ENCODE measurements at regions not wholly inside any gene's neighbourhood (a gene's known extent, or its start where the extent isn't known, plus 50 kb on each side); places are given as distances from the start of the nearest gene placed in this dataset.

DNA sequence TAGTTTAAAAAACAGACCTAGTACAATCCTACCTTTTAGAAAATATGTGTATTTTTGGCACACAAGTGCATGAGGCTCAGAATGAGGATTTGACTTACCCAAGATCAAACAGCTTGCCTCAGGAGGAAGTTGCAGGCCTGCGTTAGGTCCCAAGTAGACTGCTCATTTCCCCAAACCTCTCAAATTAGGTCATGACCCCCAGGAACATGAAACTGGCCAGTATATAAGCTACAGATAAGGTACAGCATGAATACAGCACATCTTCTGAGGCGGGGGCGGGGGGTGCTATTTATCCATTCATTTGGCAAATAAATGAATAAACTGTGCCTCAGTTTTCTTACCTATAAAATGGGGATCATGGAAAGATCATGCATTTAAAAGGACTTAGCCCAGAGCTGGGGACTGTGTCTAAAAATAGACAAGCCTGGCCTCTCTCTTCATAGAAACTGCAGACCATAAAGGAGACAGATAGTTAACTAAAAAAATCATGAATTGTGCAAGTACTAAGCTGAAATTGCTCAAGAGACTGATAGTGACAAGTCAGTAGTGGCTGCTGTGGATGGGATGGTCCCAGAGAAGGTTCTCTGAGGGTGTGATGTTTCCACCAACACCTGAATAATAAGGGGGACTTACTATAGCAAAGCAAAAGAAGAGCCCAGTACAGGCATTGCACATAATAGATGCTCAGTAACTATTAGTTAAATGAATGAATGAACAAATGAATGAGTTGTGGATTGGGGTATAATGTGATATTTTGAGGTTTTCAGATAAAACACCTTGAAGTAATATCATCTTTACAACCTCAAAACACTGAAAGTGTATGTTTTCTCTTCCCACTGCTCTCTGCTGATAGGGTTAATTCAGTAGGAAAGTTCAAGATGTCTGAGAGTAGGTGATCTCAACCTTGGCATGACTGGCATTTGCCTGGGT, 258.5 kb upstream of the PROK2 start:
- Histone ChIP-seq H3K9me3 (ENCODE audit: control insufficient read depth, insufficient read depth, low read length) (no peaks in the 10 kb centered on the region), H3K4me1 (ENCODE audit: control insufficient read depth, insufficient read depth, low read length) (no peaks in the 10 kb centered on the region), H3K27me3 (ENCODE audit: control insufficient read depth, insufficient read depth, low read length) (no peaks in the 10 kb centered on the region), H3K27ac (ENCODE audit: low read length) (no peak overlapping the region), H3K4me3 (ENCODE audit: low read length) (no peak overlapping the region), H3K36me3 (ENCODE audit: control insufficient read depth, insufficient read depth, low read length) (no peaks in the 10 kb centered on the region)
- TF ChIP-seq, protein P1, sequence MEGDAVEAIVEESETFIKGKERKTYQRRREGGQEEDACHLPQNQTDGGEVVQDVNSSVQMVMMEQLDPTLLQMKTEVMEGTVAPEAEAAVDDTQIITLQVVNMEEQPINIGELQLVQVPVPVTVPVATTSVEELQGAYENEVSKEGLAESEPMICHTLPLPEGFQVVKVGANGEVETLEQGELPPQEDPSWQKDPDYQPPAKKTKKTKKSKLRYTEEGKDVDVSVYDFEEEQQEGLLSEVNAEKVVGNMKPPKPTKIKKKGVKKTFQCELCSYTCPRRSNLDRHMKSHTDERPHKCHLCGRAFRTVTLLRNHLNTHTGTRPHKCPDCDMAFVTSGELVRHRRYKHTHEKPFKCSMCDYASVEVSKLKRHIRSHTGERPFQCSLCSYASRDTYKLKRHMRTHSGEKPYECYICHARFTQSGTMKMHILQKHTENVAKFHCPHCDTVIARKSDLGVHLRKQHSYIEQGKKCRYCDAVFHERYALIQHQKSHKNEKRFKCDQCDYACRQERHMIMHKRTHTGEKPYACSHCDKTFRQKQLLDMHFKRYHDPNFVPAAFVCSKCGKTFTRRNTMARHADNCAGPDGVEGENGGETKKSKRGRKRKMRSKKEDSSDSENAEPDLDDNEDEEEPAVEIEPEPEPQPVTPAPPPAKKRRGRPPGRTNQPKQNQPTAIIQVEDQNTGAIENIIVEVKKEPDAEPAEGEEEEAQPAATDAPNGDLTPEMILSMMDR (IDR thresholded peaks at IDR 0.05): no peak
- no peak for ATAC-seq
- WGBS (ENCODE audit: insufficient coverage): 65% methylated on average over 3 of the region's 3 CpGs
- H3K9me3 Mint-ChIP-seq: no peaks in the 10 kb centered on the region
- no peak for DNase-seq
- H3K27ac Mint-ChIP-seq: no peak overlapping the region
- H3K4me1 Mint-ChIP-seq: no peaks in the 10 kb centered on the region
- H3K27me3 Mint-ChIP-seq (ENCODE audit: low read depth in 2 of 2): peaks cover 5 to 9% of the 10 kb centered on the region in 2 donors
- H3K4me3 Mint-ChIP-seq: no peak overlapping the region
- intact Hi-C loops (cut with micrococcal nuclease): no loop called here
- H3K36me3 Mint-ChIP-seq: no peaks in the 10 kb centered on the region

DNA sequence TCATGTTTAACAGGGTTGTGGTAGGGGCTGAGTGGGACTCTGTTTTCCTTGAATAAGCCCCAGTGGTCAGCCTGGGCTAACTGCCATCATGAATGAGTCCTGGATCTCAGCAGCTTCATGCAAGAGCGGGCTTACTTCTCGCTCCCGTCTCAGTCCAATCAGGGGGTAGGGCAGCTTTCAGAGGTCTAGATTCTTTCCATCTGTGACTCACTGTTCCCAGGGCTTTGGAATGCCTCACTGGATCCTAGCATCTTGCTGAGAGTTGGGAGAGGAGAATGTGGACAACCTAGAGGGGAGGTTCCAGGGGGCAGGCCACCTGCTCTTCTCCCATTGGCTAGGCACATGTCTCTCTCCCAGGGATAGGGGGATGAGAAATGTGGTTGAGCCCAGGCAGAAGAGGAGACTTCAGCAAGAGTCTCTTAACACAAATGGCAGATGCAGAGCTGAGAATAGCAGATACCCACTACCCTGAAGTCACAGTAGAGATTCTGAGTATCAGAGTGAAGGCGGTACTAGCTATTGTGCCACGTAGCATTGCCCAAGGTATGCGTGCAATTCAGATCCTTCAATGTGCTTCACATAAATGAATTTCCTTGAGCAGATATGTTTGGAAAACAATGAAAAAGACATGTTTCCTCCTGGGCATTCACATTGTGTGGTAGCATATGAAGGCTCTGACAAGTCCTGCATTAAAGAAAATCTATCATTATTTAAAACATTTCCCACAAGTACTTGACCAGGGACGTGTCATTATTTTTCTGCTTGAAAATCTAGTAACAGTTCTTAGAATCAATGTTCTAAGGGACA, 257.7 kb upstream of the PROK2 start:
- no peaks in the 10 kb centered on the region for H3K9me3 Mint-ChIP-seq
- peaks cover 10 to 18% of the 10 kb centered on the region in 2 donors for H3K27me3 Mint-ChIP-seq (ENCODE audit: low read depth in 2 of 2)
- no peak for DNase-seq
- no peaks in the 10 kb centered on the region for H3K36me3 Mint-ChIP-seq
- TF ChIP-seq, protein P1 (IDR thresholded peaks at IDR 0.05): no peak
- H3K4me1 Mint-ChIP-seq: no peaks in the 10 kb centered on the region
- Histone ChIP-seq H3K4me3 (ENCODE audit: low read length) (no peak overlapping the region), H3K9me3 (ENCODE audit: control insufficient read depth, insufficient read depth, low read length) (no peaks in the 10 kb centered on the region), H3K27ac (ENCODE audit: low read length) (no peak overlapping the region), H3K36me3 (ENCODE audit: control insufficient read depth, insufficient read depth, low read length) (no peaks in the 10 kb centered on the region), H3K4me1 (ENCODE audit: control insufficient read depth, insufficient read depth, low read length) (no peaks in the 10 kb centered on the region), H3K27me3 (ENCODE audit: control insufficient read depth, insufficient read depth, low read length) (no peaks in the 10 kb centered on the region)
- WGBS (ENCODE audit: insufficient coverage): 88% methylated on average over 7 of the region's 7 CpGs
- H3K4me3 Mint-ChIP-seq: no peak overlapping the region
- intact Hi-C loops (cut with micrococcal nuclease): no loop called here
- no peak for ATAC-seq
- H3K27ac Mint-ChIP-seq: no peak overlapping the region

DNA sequence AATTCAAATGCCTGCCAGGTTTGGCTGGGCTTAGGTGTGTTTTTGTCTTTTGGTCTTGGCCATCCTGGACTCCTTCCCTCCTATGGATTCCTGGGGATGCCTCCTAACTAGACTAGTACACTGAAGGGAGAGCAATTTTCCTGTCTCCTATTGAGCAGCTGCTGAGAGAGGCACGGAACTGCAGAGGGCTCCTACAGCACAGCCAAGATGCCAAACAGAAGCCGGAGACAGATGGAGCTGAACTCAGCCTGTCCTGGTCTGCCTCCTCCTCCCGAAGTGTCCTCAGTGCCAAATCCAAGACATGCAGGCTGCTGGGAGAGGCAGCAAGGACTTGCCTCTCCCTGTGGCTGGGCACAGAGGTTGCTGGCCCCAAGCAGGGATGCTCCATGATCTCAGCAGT, 256.6 kb upstream of the PROK2 start:
- TF ChIP-seq, protein P1 (IDR thresholded peaks at IDR 0.05): no peak
- H3K27ac Mint-ChIP-seq: no peak overlapping the region
- peaks cover 3% of the 10 kb centered on the region in 2 donors for H3K9me3 Mint-ChIP-seq
- intact Hi-C loops (cut with micrococcal nuclease): no loop called here
- H3K36me3 ChIP-seq (ENCODE audit: control insufficient read depth, insufficient read depth, low read length): no peaks in the 10 kb centered on the region
- H3K4me3 Mint-ChIP-seq: no peak overlapping the region
- 61% methylated on average over 3 of the region's 3 CpGs for WGBS (ENCODE audit: insufficient coverage)
- H3K4me1 Mint-ChIP-seq: no peaks in the 10 kb centered on the region
- ATAC-seq: no peak
- peaks cover 14 to 22% of the 10 kb centered on the region in 2 donors for H3K27me3 Mint-ChIP-seq (ENCODE audit: low read depth in 2 of 2)
- H3K9me3 ChIP-seq (ENCODE audit: control insufficient read depth, insufficient read depth, low read length): no peaks in the 10 kb centered on the region
- no peak for DNase-seq
- no peaks in the 10 kb centered on the region for H3K4me1 ChIP-seq (ENCODE audit: control insufficient read depth, insufficient read depth, low read length)
- no peaks in the 10 kb centered on the region for H3K27me3 ChIP-seq (ENCODE audit: control insufficient read depth, insufficient read depth, low read length)
- H3K4me3 ChIP-seq (ENCODE audit: low read length): no peak overlapping the region
- no peaks in the 10 kb centered on the region for H3K36me3 Mint-ChIP-seq
- no peak overlapping the region for H3K27ac ChIP-seq (ENCODE audit: low read length)
